Ovary (tissue), 7 donors: ENCODE measurements at regions not wholly inside any gene's neighbourhood (a gene's known extent, or its start where the extent isn't known, plus 50 kb on each side); places are given as distances from the start of the nearest gene placed in this dataset.

ENCODE experiments used
- DNase-seq, 5 donors: peaks; one replicate each; pipeline ENCODE4 v3.0.0-alpha.2; 2019 to 2020
- H3K27ac ChIP-seq, 2 donors: fragments of 200-600 bp; one replicate each; pipeline versions ENCODE4 v1.5.1 to v1.8.0; 2019 to 2022
- H3K27me3 ChIP-seq: fragments of 200-600 bp; one replicate; pipeline ENCODE4 v1.8.0; 2022
- H3K36me3 ChIP-seq: fragments of 200-600 bp; sonication (generic); one replicate; pipeline ENCODE4 v1.5.1; 2019
- H3K4me1 ChIP-seq: one replicate; pipeline ENCODE4 v1.8.1; 2013; ENCODE audit warnings: mild to moderate bottlenecking, moderate library complexity; ENCODE audit not compliant: insufficient read depth
- H3K4me3 ChIP-seq: fragments of 200-600 bp; sonication (generic); one replicate; pipeline ENCODE4 v1.5.1; 2017
- H3K9me3 ChIP-seq, 2 donors: fragments of 200-600 bp in 1 of 2; sonication (generic) in 1 of 2; one replicate each; pipeline versions ENCODE4 v1.5.1 to v1.8.1; 2013 to 2019; ENCODE audit warnings: mild to moderate bottlenecking in 1 of 2, moderate library complexity in 1 of 2
- EP300 ChIP-seq: sonication (generic); formaldehyde crosslinking; IDR thresholded peaks from one replicate; pipeline ENCODE4 v1.6.1; 2017; ENCODE audit warnings: antibody characterized with exemption
- POLR2A ChIP-seq: fragments of 450-650 bp; IDR thresholded peaks from one replicate; pipeline ENCODE4 v1.6.1; 2017; ENCODE audit warnings: antibody characterized with exemption, mild to moderate bottlenecking, moderate library complexity
- WGBS, 3 donors: extraction: QIAGEN DNeasy Blood & Tissue Kit in 1 of 3; methylation state at CpG; one replicate each; pipeline versions ENCODE4 v1.1.5 to v1.1.7; 2013 to 2017; 5-methylcytosine and 5-hydroxymethylcytosine counted together
- intact Hi-C, 4 donors: fragments of 100-400 bp; cut with DNase I; formaldehyde crosslinking; loops; one replicate each; pipeline versions ENCODE4 v1.11.0 to v1.15.1; 2022 to 2023
- TF ChIP-seq, protein P1 (sequence below), 3 donors: fragments of 450-650 bp in 2 of 3; fragments of 200-600 bp in 1 of 3; IDR thresholded peaks; one replicate each; pipeline versions ENCODE4 v1.5.1 to v1.8.0; 2016 to 2022; ENCODE audit warnings: antibody characterized with exemption in 3 of 3, mild to moderate bottlenecking in 1 of 3
- donor health status: DM: no; HTN: no; CAD: no; lungs with moderate emphysema.
- donor health status: DM: no; HTN: no; CAD: no.
- donor health status: Bipolar disorder and iron deficiency.
- donor health status: DM: no; HTN: no; CAD: no.
- donor health status: DM: yes; HTN: yes; CAD: no.

GRCh38 chr15:101562428-101563059, 73.0 kb upstream of the PCSK6 start:
- no peaks in the 10 kb centered on the region for H3K9me3 ChIP-seq
- intact Hi-C loops = no loop called here
- H3K27ac ChIP-seq = no peak overlapping the region
- no peaks in the 10 kb centered on the region for H3K27me3 ChIP-seq
- H3K36me3 ChIP-seq = no peaks in the 10 kb centered on the region
- DNase-seq = no peak
- TF ChIP-seq EP300 = no peak
- no peak for TF ChIP-seq POLR2A
- TF ChIP-seq, protein P1, sequence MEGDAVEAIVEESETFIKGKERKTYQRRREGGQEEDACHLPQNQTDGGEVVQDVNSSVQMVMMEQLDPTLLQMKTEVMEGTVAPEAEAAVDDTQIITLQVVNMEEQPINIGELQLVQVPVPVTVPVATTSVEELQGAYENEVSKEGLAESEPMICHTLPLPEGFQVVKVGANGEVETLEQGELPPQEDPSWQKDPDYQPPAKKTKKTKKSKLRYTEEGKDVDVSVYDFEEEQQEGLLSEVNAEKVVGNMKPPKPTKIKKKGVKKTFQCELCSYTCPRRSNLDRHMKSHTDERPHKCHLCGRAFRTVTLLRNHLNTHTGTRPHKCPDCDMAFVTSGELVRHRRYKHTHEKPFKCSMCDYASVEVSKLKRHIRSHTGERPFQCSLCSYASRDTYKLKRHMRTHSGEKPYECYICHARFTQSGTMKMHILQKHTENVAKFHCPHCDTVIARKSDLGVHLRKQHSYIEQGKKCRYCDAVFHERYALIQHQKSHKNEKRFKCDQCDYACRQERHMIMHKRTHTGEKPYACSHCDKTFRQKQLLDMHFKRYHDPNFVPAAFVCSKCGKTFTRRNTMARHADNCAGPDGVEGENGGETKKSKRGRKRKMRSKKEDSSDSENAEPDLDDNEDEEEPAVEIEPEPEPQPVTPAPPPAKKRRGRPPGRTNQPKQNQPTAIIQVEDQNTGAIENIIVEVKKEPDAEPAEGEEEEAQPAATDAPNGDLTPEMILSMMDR (IDR thresholded peaks at IDR 0.05) = no peak
- H3K4me1 ChIP-seq = no peaks in the 10 kb centered on the region
- H3K4me3 ChIP-seq = no peak overlapping the region
- WGBS, 3 donors = 90 to 92% (median 91%) methylated on average over 22 of the region's 22 CpGs

DNA sequence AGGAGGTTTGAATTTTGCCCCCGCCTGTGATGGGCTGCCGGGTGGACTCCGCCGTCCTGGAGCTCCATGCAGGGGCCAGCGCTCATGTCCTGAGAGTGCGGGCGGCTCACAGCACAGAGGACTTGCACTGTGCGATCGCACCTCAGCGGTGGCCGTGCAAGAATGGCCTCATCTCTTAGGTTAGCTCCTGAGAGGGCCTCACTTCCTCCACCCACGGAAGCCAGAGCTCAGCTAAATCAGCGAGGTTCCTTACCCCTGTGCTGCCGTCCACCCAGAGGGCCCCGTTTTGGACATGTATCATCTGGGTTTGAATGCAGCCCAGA, 72.0 kb upstream of the PCSK6 start:
- H3K27ac ChIP-seq = no peak overlapping the region
- 85 to 89% (median 88%) methylated on average over 15 of the region's 15 CpGs for WGBS, 3 donors
- H3K9me3 ChIP-seq = no peaks in the 10 kb centered on the region
- H3K36me3 ChIP-seq = no peaks in the 10 kb centered on the region
- H3K4me3 ChIP-seq = no peak overlapping the region
- no peaks in the 10 kb centered on the region for H3K27me3 ChIP-seq
- TF ChIP-seq EP300 = no peak
- TF ChIP-seq, protein P1 (IDR thresholded peaks at IDR 0.05) = no peak
- no peak for TF ChIP-seq POLR2A
- DNase-seq = no peak
- intact Hi-C loops = no loop called here
- H3K4me1 ChIP-seq = no peaks in the 10 kb centered on the region

- DNase-seq = no peak
- Histone ChIP-seq H3K4me3 (no peak overlapping the region), H3K27ac (no peak overlapping the region), H3K4me1 (no peaks in the 10 kb centered on the region), H3K27me3 (no peaks in the 10 kb centered on the region), H3K9me3 (no peaks in the 10 kb centered on the region), H3K36me3 (no peaks in the 10 kb centered on the region)
- TF ChIP-seq, protein P1 (IDR thresholded peaks at IDR 0.05) = no peak
- no peak for TF ChIP-seq POLR2A
- TF ChIP-seq EP300 = no peak
- intact Hi-C loops = no loop called here
- WGBS, 3 donors = 92 to 94% (median 93%) methylated on average over 11 of the region's 11 CpGs
Measured at GRCh38 chr15:101560722-101561583, 71.4 kb upstream of the PCSK6 start.

GRCh38 chr15:101559952-101560351, 70.4 kb upstream of the PCSK6 start:
- no peaks in the 10 kb centered on the region for H3K27me3 ChIP-seq
- no peaks in the 10 kb centered on the region for H3K9me3 ChIP-seq
- DNase-seq = no peak
- H3K4me1 ChIP-seq = no peaks in the 10 kb centered on the region
- TF ChIP-seq, protein P1 (IDR thresholded peaks at IDR 0.05) = no peak
- TF ChIP-seq POLR2A = no peak
- no peak for TF ChIP-seq EP300
- H3K36me3 ChIP-seq = no peaks in the 10 kb centered on the region
- 18 to 28% (median 27%) methylated on average over 6 of the region's 6 CpGs for WGBS, 3 donors
- H3K4me3 ChIP-seq = no peak overlapping the region
- H3K27ac ChIP-seq = no peak overlapping the region
- intact Hi-C loops = no loop called here
